ENCODE measurements at regions not wholly inside any gene's neighbourhood (a gene's known extent, or its start where the extent isn't known, plus 50 kb on each side); places are given as distances from the start of the nearest gene placed in this dataset.

GRCh38 chrX:139293991-139294390 is 236.5 kb upstream of the F9 start:
- TF ChIP-seq SP1 (IDR thresholded peaks at IDR 0.05) (no peak), ARNT (IDR thresholded peaks at IDR 0.05) (no peak), SUZ12 (IDR thresholded peaks at IDR 0.05) (no peak), NFRKB (IDR thresholded peaks at IDR 0.05) (no peak), ELF4 (IDR thresholded peaks at IDR 0.05) (no peak), PKNOX1 (IDR thresholded peaks at IDR 0.05) (no peak), FOXM1 (IDR thresholded peaks at IDR 0.05; ENCODE audit: borderline replicate concordance) (no peak), BHLHE40 (IDR thresholded peaks at IDR 0.05; ENCODE audit: borderline replicate concordance) (no peak), FOXK2 (IDR thresholded peaks at IDR 0.05) (no peak), CTBP1 (IDR thresholded peaks at IDR 0.05; ENCODE audit: borderline replicate concordance) (no peak), TARDBP (IDR thresholded peaks at IDR 0.05) (no peak), FOXA1 (IDR thresholded peaks at IDR 0.05) (no peak), HDGF (IDR thresholded peaks at IDR 0.05; ENCODE audit: borderline replicate concordance) (no peak)
